Retina (tissue), 1 donor: ENCODE measurements at regions not wholly inside any gene's neighbourhood (a gene's known extent, or its start where the extent isn't known, plus 50 kb on each side); places are given as distances from the start of the nearest gene placed in this dataset.
"Not testable (repeated sequence)": the region's sequence is repeated elsewhere in the genome, so short reads cannot be mapped to it uniquely, and the experiment has no call there.

Source experiments
- DNase-seq: peaks from one replicate; pipeline ENCODE4 v3.0.0-alpha.2; 2016

GRCh38 chr13:46498650-46499049 is 54.3 kb upstream of the LRCH1 start:
- DNase-seq = no peak

GRCh38 chr13:46496086-46496485 is 56.9 kb upstream of the LRCH1 start:
- no peak for DNase-seq

- DNase-seq = no peak
Measured at GRCh38 chr13:46495651-46496050, 57.3 kb upstream of the LRCH1 start.

- DNase-seq = no peak
Measured at GRCh38 chr13:46495066-46495465, 57.9 kb upstream of the LRCH1 start.

- peak; percentile 47 for DNase-seq
Measured at GRCh38 chr13:46492946-46493345, 60.0 kb upstream of the LRCH1 start.

- DNase-seq = no peak
Measured at GRCh38 chr13:46491641-46492040, 61.3 kb upstream of the LRCH1 start.

GRCh38 chr13:46490713-46491112 is 62.3 kb upstream of the LRCH1 start:
- DNase-seq = not testable (repeated sequence)

GRCh38 chr13:46490129-46490528 is 62.8 kb upstream of the LRCH1 start:
- peak; percentile 14 for DNase-seq

GRCh38 chr13:46489586-46490023 is 63.4 kb upstream of the LRCH1 start:
- no peak for DNase-seq

GRCh38 chr13:46487748-46488147 is 65.2 kb upstream of the LRCH1 start:
- DNase-seq = no peak

- DNase-seq = no peak
Measured at GRCh38 chr13:46486270-46486669, 66.7 kb upstream of the LRCH1 start.

- DNase-seq = no peak
Measured at GRCh38 chr13:46484561-46484960, 68.4 kb upstream of the LRCH1 start.

GRCh38 chr13:46481166-46481565 is 71.8 kb upstream of the LRCH1 start:
- no peak for DNase-seq

- DNase-seq = no peak
Measured at GRCh38 chr13:46480131-46480530, 72.8 kb upstream of the LRCH1 start.

GRCh38 chr13:46479691-46480090 is 73.3 kb upstream of the LRCH1 start:
- no peak for DNase-seq

GRCh38 chr13:46479283-46479682 is 73.7 kb upstream of the LRCH1 start:
- no peak for DNase-seq

- DNase-seq = no peak
Measured at GRCh38 chr13:46478651-46479050, 74.3 kb upstream of the LRCH1 start.

GRCh38 chr13:46476174-46476573 is 76.8 kb upstream of the LRCH1 start:
- no peak for DNase-seq

GRCh38 chr13:46475541-46475991 is 77.4 kb upstream of the LRCH1 start:
- no peak for DNase-seq

GRCh38 chr13:46473806-46474205 is 79.2 kb upstream of the LRCH1 start:
- no peak for DNase-seq

- no peak for DNase-seq
Measured at GRCh38 chr13:46472384-46472783, 80.6 kb upstream of the LRCH1 start.

- DNase-seq = not testable (repeated sequence)
Measured at GRCh38 chr13:46469699-46470098, 82.6 kb upstream of the RUBCNL start.

- DNase-seq = peak; percentile 7
Measured at GRCh38 chr13:46468570-46469463, 81.8 kb upstream of the RUBCNL start.

GRCh38 chr13:46467694-46468093 is 80.6 kb upstream of the RUBCNL start:
- DNase-seq = not testable (repeated sequence)

GRCh38 chr13:46466074-46466473 is 79.0 kb upstream of the RUBCNL start:
- not testable (repeated sequence) for DNase-seq
